Caco-2 (cell line): ENCODE measurements at regions not wholly inside any gene's neighbourhood (a gene's known extent, or its start where the extent isn't known, plus 50 kb on each side); places are given as distances from the start of the nearest gene placed in this dataset.

Experiments used
- BruUV-seq: library from RNA; stranded (reverse); fragments of 400-500 nt; replicated peaks from 2 replicates; lab custom pipeline; 2021; lab: Mats Ljungman, UMichigan
- CTCF ChIA-PET: fragments of 300-600 bp; sonication (Branson Sonifier 250); formaldehyde crosslinking; loops from one replicate; lab custom pipeline; 2022; ENCODE audit warnings: antibody characterized with exemption; lab: Charles Lee
- POLR2A ChIA-PET: fragments of 300-600 bp; sonication (Branson Sonifier 250); formaldehyde crosslinking; loops from one replicate; lab custom pipeline; 2022; ENCODE audit warnings: antibody characterized with exemption; lab: Charles Lee
- DNase-seq, 2 experiments: peaks; one replicate each; pipeline versions ENCODE4 v3.0.0 to v3.0.0-alpha.2; 2020 to 2022
- H3K27me3 ChIP-seq: replicated peaks from 2 replicates; pipeline ENCODE4 v1.6.0; 2011; ENCODE audit warnings: low read length; ENCODE audit not compliant: control insufficient read depth, insufficient read depth
- H3K36me3 ChIP-seq: 2 replicates; pipeline ENCODE4 v1.5.1; 2011; ENCODE audit warnings: low read length; ENCODE audit not compliant: control insufficient read depth, insufficient read depth
- H3K4me1 ChIP-seq: fragments of 250-450 bp; sonication (Bioruptor Pico); 2 replicates; pipeline ENCODE4 v1.5.1; 2020; ENCODE audit warnings: mild to moderate bottlenecking
- H3K4me3 ChIP-seq: 2 replicates; pipeline ENCODE4 v1.5.1; 2011; ENCODE audit warnings: low read depth, mild to moderate bottlenecking, control low read depth, low read length
- H3K9me3 ChIP-seq: fragments of 250-450 bp; sonication (Bioruptor Pico); 2 replicates; pipeline ENCODE4 v1.5.1; 2020; ENCODE audit warnings: mild to moderate bottlenecking, moderate library complexity
- H3K27ac Mint-ChIP-seq: one replicate; pipeline ENCODE4 v1.8.0; 2022; ENCODE audit warnings: mixed read lengths; ENCODE audit not compliant: unreplicated experiment
- H3K27me3 Mint-ChIP-seq: one replicate; pipeline ENCODE4 v1.8.0; 2022; ENCODE audit warnings: mixed read lengths; ENCODE audit not compliant: insufficient read depth, unreplicated experiment
- H3K36me3 Mint-ChIP-seq: one replicate; pipeline ENCODE4 v1.8.0; 2022; ENCODE audit warnings: mild to moderate bottlenecking, mixed read lengths; ENCODE audit not compliant: insufficient read depth, unreplicated experiment
- H3K4me1 Mint-ChIP-seq: one replicate; pipeline ENCODE4 v1.8.0; 2022; ENCODE audit warnings: low read depth, mixed read lengths; ENCODE audit not compliant: unreplicated experiment
- H3K4me3 Mint-ChIP-seq: one replicate; pipeline ENCODE4 v1.8.0; 2022; ENCODE audit warnings: mild to moderate bottlenecking, moderate library complexity, mixed read lengths; ENCODE audit not compliant: unreplicated experiment
- H3K9me3 Mint-ChIP-seq: one replicate; pipeline ENCODE4 v1.8.0; 2022; ENCODE audit warnings: mixed read lengths; ENCODE audit not compliant: unreplicated experiment
- intact Hi-C: fragments of 100-400 bp; cut with micrococcal nuclease; formaldehyde crosslinking; loops from one replicate; pipeline ENCODE4 v1.10.0; 2022; ENCODE audit not compliant: unreplicated experiment
- TF ChIP-seq, protein P1 (sequence below), 2 experiments: fragments of 200-600 bp in 1 of 2; IDR thresholded peaks; 1 replicate in 1 of 2; 2 replicates in 1 of 2; pipeline versions ENCODE4 v1.5.1 to v1.8.0; 2011 to 2022; ENCODE audit warnings: antibody characterized with exemption in 1 of 2, control low read depth in 1 of 2, inconsistent platforms in 1 of 2, low read depth in 1 of 2, low read length in 1 of 2, mild to moderate bottlenecking in 1 of 2, moderate library complexity in 1 of 2; ENCODE audit not compliant: insufficient read depth in 1 of 2, severe bottlenecking in 1 of 2, unreplicated experiment in 1 of 2

DNA sequence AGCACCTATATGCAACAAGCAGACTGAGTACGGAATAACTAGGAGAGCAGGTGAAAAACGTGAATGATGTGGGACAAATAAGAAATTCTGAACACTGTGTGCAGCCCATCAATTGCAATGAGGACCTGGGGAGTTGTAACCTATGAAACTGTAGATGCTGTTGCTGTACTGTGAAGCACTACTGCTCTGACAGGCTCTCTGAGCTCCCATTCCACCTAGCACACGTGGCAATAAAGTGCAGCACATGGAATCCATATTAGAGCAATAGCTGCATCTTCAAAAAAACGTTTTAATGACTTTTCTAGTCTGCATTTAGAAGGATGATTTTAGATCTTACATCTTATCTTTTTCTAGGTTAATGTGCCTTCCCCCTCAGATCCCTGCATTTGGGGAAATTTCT, 748.7 kb upstream of the GOLIM4 start:
- TF ChIP-seq, protein P1, sequence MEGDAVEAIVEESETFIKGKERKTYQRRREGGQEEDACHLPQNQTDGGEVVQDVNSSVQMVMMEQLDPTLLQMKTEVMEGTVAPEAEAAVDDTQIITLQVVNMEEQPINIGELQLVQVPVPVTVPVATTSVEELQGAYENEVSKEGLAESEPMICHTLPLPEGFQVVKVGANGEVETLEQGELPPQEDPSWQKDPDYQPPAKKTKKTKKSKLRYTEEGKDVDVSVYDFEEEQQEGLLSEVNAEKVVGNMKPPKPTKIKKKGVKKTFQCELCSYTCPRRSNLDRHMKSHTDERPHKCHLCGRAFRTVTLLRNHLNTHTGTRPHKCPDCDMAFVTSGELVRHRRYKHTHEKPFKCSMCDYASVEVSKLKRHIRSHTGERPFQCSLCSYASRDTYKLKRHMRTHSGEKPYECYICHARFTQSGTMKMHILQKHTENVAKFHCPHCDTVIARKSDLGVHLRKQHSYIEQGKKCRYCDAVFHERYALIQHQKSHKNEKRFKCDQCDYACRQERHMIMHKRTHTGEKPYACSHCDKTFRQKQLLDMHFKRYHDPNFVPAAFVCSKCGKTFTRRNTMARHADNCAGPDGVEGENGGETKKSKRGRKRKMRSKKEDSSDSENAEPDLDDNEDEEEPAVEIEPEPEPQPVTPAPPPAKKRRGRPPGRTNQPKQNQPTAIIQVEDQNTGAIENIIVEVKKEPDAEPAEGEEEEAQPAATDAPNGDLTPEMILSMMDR (IDR thresholded peaks at IDR 0.05; ENCODE audit: insufficient read depth in 1 of 2, low read depth in 1 of 2, low read length in 1 of 2, severe bottlenecking in 1 of 2, unreplicated experiment in 1 of 2): no peak
- no peaks in the 10 kb centered on the region for H3K9me3 Mint-ChIP-seq
- no TSS peak for BruUV-seq
- no peaks in the 10 kb centered on the region for H3K36me3 Mint-ChIP-seq
- Histone ChIP-seq H3K36me3 (no peaks in the 10 kb centered on the region), H3K4me1 (no peaks in the 10 kb centered on the region), H3K27me3 (no peaks in the 10 kb centered on the region), H3K9me3 (no peaks in the 10 kb centered on the region), H3K4me3 (no peak overlapping the region)
- CTCF ChIA-PET: no interaction called here
- no peak for DNase-seq
- no peaks in the 10 kb centered on the region for H3K4me1 Mint-ChIP-seq
- no peak overlapping the region for H3K27ac Mint-ChIP-seq
- POLR2A ChIA-PET: no interaction called here
- intact Hi-C loops: loop anchor here (10.0 kb wide), 1 partner anchor 800 kb away; no protein-coding TSS in a partner anchor
- H3K4me3 Mint-ChIP-seq: no peak overlapping the region
- H3K27me3 Mint-ChIP-seq: peaks cover 17% of the 10 kb centered on the region

DNA sequence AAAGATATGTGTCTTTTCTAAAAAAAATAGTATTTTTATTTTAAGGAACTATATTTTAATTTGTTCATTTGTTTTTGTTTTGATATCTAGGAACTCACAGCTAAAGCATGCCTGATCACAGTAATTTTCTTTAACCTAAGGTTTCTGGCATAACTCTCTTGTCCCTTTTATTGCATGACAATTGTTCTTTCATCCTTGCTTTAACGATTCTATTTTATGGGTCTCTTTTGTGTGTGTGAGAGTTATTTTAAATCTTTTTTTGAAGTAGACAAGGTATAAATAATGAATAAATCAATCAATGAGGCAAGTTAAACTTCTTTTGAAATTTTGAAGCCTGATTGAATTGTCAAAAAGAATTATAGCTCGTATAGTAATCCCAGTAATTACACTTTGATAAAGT, 747.8 kb upstream of the GOLIM4 start:
- H3K9me3 Mint-ChIP-seq: no peaks in the 10 kb centered on the region
- no peak overlapping the region for H3K27ac Mint-ChIP-seq
- no TSS peak for BruUV-seq
- ChIA-PET CTCF (no interaction called here), POLR2A (no interaction called here)
- H3K9me3 ChIP-seq: no peaks in the 10 kb centered on the region
- H3K4me3 Mint-ChIP-seq: no peak overlapping the region
- TF ChIP-seq, protein P1 (IDR thresholded peaks at IDR 0.05; ENCODE audit: insufficient read depth in 1 of 2, low read depth in 1 of 2, low read length in 1 of 2, severe bottlenecking in 1 of 2, unreplicated experiment in 1 of 2): no peak
- no peaks in the 10 kb centered on the region for H3K4me1 ChIP-seq
- intact Hi-C loops: loop anchor here (10.0 kb wide), 1 partner anchor 799 kb away; no protein-coding TSS in a partner anchor
- no peaks in the 10 kb centered on the region for H3K36me3 ChIP-seq
- no peak overlapping the region for H3K4me3 ChIP-seq
- DNase-seq: no peak
- no peaks in the 10 kb centered on the region for H3K4me1 Mint-ChIP-seq
- H3K36me3 Mint-ChIP-seq: no peaks in the 10 kb centered on the region
- no peaks in the 10 kb centered on the region for H3K27me3 ChIP-seq
- H3K27me3 Mint-ChIP-seq: peaks cover 20% of the 10 kb centered on the region

DNA sequence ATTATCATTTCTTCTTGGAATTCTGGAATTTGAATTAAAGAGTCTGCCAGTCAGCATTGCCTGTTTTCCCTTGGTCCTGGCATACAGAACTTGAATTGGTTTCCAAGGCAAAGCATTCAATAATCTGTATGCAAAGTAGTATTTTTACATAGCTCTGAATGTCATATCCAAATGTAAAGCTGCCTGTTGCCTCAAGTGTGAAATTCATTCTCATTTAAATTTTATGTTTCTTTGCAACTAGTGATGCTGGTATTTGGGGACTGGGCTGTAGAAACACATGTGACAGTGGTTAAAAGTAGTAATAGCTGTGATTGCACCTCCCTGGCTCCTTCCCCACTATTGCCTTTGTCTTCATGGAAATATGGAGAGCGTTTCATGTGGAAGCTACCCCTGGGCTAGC, 743.9 kb upstream of the GOLIM4 start:
- TF ChIP-seq, protein P1 (IDR thresholded peaks at IDR 0.05; ENCODE audit: insufficient read depth in 1 of 2, low read depth in 1 of 2, low read length in 1 of 2, severe bottlenecking in 1 of 2, unreplicated experiment in 1 of 2): no peak
- Histone ChIP-seq H3K4me3 (no peak overlapping the region), H3K4me1 (no peaks in the 10 kb centered on the region), H3K36me3 (no peaks in the 10 kb centered on the region), H3K27me3 (no peaks in the 10 kb centered on the region), H3K9me3 (no peaks in the 10 kb centered on the region)
- H3K36me3 Mint-ChIP-seq: no peaks in the 10 kb centered on the region
- ChIA-PET CTCF (no interaction called here), POLR2A (no interaction called here)
- intact Hi-C loops: loop anchor here (10.0 kb wide), 1 partner anchor 795 kb away; no protein-coding TSS in a partner anchor
- DNase-seq: no peak
- H3K4me3 Mint-ChIP-seq: no peak overlapping the region
- peaks cover 2% of the 10 kb centered on the region for H3K27me3 Mint-ChIP-seq
- BruUV-seq: no TSS peak
- no peak overlapping the region for H3K27ac Mint-ChIP-seq
- no peaks in the 10 kb centered on the region for H3K9me3 Mint-ChIP-seq
- no peaks in the 10 kb centered on the region for H3K4me1 Mint-ChIP-seq
